ENCODE measurements at regions not wholly inside any gene's neighbourhood (a gene's known extent, or its start where the extent isn't known, plus 50 kb on each side); places are given as distances from the start of the nearest gene placed in this dataset.

DNA sequence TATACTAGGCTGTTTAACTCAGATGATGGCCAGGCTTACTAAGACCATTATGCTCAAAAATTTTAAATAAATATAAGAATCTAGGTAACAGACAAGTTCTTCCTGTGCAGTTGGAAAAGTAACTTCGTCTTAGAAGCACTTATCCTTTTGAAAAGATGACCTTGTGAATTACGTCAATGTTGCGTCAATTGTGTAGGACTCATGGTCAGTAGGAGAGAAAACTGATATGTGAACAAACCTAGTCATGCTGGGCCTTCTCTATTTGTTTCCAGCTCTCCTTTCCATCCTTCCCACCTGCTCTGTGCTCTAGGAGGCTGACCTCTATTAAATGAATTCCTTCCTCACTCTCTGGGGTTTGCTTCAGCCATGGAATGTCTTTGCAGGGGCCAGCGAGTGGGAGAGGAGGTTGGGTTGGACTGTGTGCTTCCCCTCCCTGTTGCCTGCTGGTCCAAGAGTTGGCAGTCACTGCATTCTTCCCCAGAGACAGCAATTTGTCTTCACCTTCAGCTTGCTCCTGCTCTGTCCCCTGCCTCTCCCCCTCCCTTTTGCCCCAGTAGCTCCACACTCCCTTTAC, 128.0 kb upstream of the TNFAIP3 start:
- TF ChIP-seq, protein P1, sequence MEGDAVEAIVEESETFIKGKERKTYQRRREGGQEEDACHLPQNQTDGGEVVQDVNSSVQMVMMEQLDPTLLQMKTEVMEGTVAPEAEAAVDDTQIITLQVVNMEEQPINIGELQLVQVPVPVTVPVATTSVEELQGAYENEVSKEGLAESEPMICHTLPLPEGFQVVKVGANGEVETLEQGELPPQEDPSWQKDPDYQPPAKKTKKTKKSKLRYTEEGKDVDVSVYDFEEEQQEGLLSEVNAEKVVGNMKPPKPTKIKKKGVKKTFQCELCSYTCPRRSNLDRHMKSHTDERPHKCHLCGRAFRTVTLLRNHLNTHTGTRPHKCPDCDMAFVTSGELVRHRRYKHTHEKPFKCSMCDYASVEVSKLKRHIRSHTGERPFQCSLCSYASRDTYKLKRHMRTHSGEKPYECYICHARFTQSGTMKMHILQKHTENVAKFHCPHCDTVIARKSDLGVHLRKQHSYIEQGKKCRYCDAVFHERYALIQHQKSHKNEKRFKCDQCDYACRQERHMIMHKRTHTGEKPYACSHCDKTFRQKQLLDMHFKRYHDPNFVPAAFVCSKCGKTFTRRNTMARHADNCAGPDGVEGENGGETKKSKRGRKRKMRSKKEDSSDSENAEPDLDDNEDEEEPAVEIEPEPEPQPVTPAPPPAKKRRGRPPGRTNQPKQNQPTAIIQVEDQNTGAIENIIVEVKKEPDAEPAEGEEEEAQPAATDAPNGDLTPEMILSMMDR (IDR thresholded peaks at IDR 0.05) = no peak
- no peak for TF ChIP-seq POLR2A (IDR thresholded peaks at IDR 0.05)

All from lower leg skin (tissue), 3 donors.